ENCODE measurements at regions not wholly inside any gene's neighbourhood (a gene's known extent, or its start where the extent isn't known, plus 50 kb on each side); places are given as distances from the start of the nearest gene placed in this dataset.

- no peak overlapping the region for H3K27ac Mint-ChIP-seq
- ATAC-seq (no peak), DNase-seq (ENCODE audit: low spot score) (no peak)
- Histone ChIP-seq H3K4me2 (no peak overlapping the region), H3K36me3 (ENCODE audit: insufficient read depth) (no peaks in the 10 kb centered on the region), H3K79me2 (replicated peaks; ENCODE audit: insufficient read depth) (no peaks in the 10 kb centered on the region), H3K4me3 (no peak overlapping the region), H4K20me1 (replicated peaks; ENCODE audit: insufficient read depth) (no peaks in the 10 kb centered on the region), H3K4me1 (ENCODE audit: insufficient read depth) (no peaks in the 10 kb centered on the region), H3F3A (replicated peaks; ENCODE audit: low read depth) (no peaks in the 10 kb centered on the region), H2AFZ (no peak overlapping the region), H3K9me2 (ENCODE audit: insufficient read depth) (no peaks in the 10 kb centered on the region), H3K27ac (ENCODE audit: low read depth) (no peak overlapping the region), H3K27me3 (ENCODE audit: insufficient read depth) (no peaks in the 10 kb centered on the region)
- H3K9me3 Mint-ChIP-seq, result no peaks in the 10 kb centered on the region
- no peak for TF ChIP-seq ZNF331 (CRISPR knock-in tag; IDR thresholded peaks at IDR 0.05; ENCODE audit: low read depth)
- TF ChIP-seq ZNF114 (CRISPR knock-in tag; IDR thresholded peaks at IDR 0.05), result no peak
- TF ChIP-seq CTCF (conservative IDR thresholded peaks at IDR 0.05; ENCODE audit: low read depth in 2 of 2), result no peak
- no peak for TF ChIP-seq ETS1 (IDR thresholded peaks at IDR 0.05)
- no peak for TF ChIP-seq ZNF462 (CRISPR knock-in tag; IDR thresholded peaks at IDR 0.05)
- no peak for TF ChIP-seq EZH2phosphoT487 (IDR thresholded peaks at IDR 0.05; ENCODE audit: unreplicated experiment)
- no peak for TF ChIP-seq STAT1 (IDR thresholded peaks at IDR 0.05; ENCODE audit: unreplicated experiment)
- no peak for TF ChIP-seq REST (IDR thresholded peaks at IDR 0.05; ENCODE audit: unreplicated experiment)
- no peak for TF ChIP-seq CREB1 (CRISPR knock-in tag; IDR thresholded peaks at IDR 0.05; ENCODE audit: low read depth)
- TF ChIP-seq POLR2AphosphoS5 (IDR thresholded peaks at IDR 0.05; ENCODE audit: low read depth), result no peak
- TF ChIP-seq NANOG (IDR thresholded peaks at IDR 0.05; ENCODE audit: borderline replicate concordance), result no peak
- TF ChIP-seq JUNB (IDR thresholded peaks at IDR 0.05; ENCODE audit: unreplicated experiment), result no peak
- no peak for TF ChIP-seq EZH2 (IDR thresholded peaks at IDR 0.05; ENCODE audit: low read depth, unreplicated experiment)
- no peak overlapping the region for H3K4me3 Mint-ChIP-seq
- H3K36me3 Mint-ChIP-seq (ENCODE audit: low read depth), result no peaks in the 10 kb centered on the region
- no peaks in the 10 kb centered on the region for H3K4me1 Mint-ChIP-seq
- H3K27me3 Mint-ChIP-seq (ENCODE audit: insufficient read depth, low read depth, poor library complexity), result peaks cover 1% of the 10 kb centered on the region
Observed at GRCh38 chr6:144885817-144886216, 600.7 kb downstream of the UTRN start.

Measured in GM23338 (cell line).